Esophagus squamous epithelium (tissue), 5 donors: ENCODE measurements at regions not wholly inside any gene's neighbourhood (a gene's known extent, or its start where the extent isn't known, plus 50 kb on each side); places are given as distances from the start of the nearest gene placed in this dataset.

Experiments
- DNase-seq: peaks from one replicate; lab custom pipeline; 2025; lab: John Stamatoyannopoulos, UW
- H3K27ac ChIP-seq, 4 donors: fragments of 200-600 bp; sonication (generic); one replicate each; pipeline ENCODE4 v1.5.1; 2016 to 2019; ENCODE audit warnings: mild to moderate bottlenecking in 1 of 4
- H3K27me3 ChIP-seq, 4 donors: fragments of 200-600 bp; sonication (generic); 1 replicate in 3 of 4; 2 replicates in 1 of 4; pipeline versions ENCODE4 v1.5.1 to v1.6.0; 2017 to 2021; ENCODE audit warnings: antibody characterized with exemption in 1 of 4
- H3K36me3 ChIP-seq, 3 donors: fragments of 200-600 bp; sonication (generic); one replicate each; pipeline ENCODE4 v1.5.1; 2016 to 2019
- H3K4me1 ChIP-seq, 3 donors: fragments of 200-600 bp; sonication (generic); one replicate each; pipeline ENCODE4 v1.5.1; 2017 to 2019
- H3K4me3 ChIP-seq, 4 donors: fragments of 200-600 bp; sonication (generic); 1 replicate in 3 of 4; 2 replicates in 1 of 4; pipeline ENCODE4 v1.5.1; 2016 to 2019; ENCODE audit warnings: mild to moderate bottlenecking in 2 of 4, moderate library complexity in 1 of 4
- H3K9me3 ChIP-seq, 3 donors: fragments of 200-600 bp; sonication (generic); one replicate each; pipeline ENCODE4 v1.5.1; 2016 to 2019
- POLR2A ChIP-seq, 4 donors: fragments of 450-650 bp; IDR thresholded peaks; one replicate each; pipeline ENCODE4 v1.6.1; 2017; ENCODE audit warnings: antibody characterized with exemption in 4 of 4, mild to moderate bottlenecking in 4 of 4, moderate library complexity in 3 of 4
- WGBS, 2 donors: methylation state at CpG; one replicate each; pipeline ENCODE4 v1.1.5; 2018; 5-methylcytosine and 5-hydroxymethylcytosine counted together
- intact Hi-C: fragments of 100-400 bp; cut with DNase I; formaldehyde crosslinking; loops from one replicate; pipeline ENCODE4 v1.15.0; 2022
- TF ChIP-seq, protein P1 (sequence below), 6 experiments: fragments of 450-650 bp in 4 of 6; fragments of 200-600 bp in 2 of 6; sonication (generic) in 2 of 6; IDR thresholded peaks; one replicate each; pipeline ENCODE4 v1.5.1; 2016 to 2019; ENCODE audit warnings: antibody characterized with exemption in 6 of 6, mild to moderate bottlenecking in 4 of 6, moderate library complexity in 4 of 6
- donor health status: DM: yes; HTN: yes; CAD: no.

DNA sequence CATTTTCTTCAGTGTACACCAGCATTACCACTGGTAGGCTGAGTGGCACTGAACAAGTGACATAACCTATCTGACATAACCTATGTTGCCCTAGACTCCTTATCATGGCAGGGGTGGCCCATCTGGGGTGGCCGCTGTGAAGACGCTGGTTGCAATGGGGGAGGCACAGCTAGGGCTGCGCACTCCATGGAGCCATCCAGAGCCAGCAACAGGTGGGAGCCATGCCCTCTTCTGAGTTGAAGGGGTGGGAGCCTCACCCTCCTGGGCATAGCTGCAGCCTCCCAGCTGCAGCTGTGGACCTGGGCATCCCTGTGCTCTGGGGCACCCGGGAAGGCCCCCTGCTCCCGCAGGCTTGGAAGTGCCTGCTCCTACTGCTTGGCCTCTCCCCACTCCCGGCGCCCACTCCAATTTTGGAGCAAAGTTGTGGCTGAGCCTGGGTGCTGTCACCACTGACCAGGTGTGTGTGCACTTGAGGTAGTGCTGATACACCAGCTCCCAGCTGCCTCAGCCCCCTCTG, 52.4 kb upstream of the NTPCR start:
- no peak overlapping the region for H3K4me3 ChIP-seq
- H3K27me3 ChIP-seq, result peaks cover 0 to 3% (median 0%) of the 10 kb centered on the region in 4 donors
- peaks cover 0 to 7% (median 0%) of the 10 kb centered on the region in 3 donors for H3K4me1 ChIP-seq
- peaks cover 0 to 6% (median 0%) of the 10 kb centered on the region in 3 donors for H3K9me3 ChIP-seq
- H3K27ac ChIP-seq, result no peak overlapping the region
- WGBS, 2 donors, result 100% methylated on average over 2 of the region's 7 CpGs; no CpG with 5 or more reads in 1 of the 2 donors
- H3K36me3 ChIP-seq, result no peaks in the 10 kb centered on the region
- TF ChIP-seq, protein P1, sequence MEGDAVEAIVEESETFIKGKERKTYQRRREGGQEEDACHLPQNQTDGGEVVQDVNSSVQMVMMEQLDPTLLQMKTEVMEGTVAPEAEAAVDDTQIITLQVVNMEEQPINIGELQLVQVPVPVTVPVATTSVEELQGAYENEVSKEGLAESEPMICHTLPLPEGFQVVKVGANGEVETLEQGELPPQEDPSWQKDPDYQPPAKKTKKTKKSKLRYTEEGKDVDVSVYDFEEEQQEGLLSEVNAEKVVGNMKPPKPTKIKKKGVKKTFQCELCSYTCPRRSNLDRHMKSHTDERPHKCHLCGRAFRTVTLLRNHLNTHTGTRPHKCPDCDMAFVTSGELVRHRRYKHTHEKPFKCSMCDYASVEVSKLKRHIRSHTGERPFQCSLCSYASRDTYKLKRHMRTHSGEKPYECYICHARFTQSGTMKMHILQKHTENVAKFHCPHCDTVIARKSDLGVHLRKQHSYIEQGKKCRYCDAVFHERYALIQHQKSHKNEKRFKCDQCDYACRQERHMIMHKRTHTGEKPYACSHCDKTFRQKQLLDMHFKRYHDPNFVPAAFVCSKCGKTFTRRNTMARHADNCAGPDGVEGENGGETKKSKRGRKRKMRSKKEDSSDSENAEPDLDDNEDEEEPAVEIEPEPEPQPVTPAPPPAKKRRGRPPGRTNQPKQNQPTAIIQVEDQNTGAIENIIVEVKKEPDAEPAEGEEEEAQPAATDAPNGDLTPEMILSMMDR (IDR thresholded peaks at IDR 0.05), result no peak
- TF ChIP-seq POLR2A (IDR thresholded peaks at IDR 0.05), result no peak
- DNase-seq, result no peak
- intact Hi-C loops, result no loop called here

DNA sequence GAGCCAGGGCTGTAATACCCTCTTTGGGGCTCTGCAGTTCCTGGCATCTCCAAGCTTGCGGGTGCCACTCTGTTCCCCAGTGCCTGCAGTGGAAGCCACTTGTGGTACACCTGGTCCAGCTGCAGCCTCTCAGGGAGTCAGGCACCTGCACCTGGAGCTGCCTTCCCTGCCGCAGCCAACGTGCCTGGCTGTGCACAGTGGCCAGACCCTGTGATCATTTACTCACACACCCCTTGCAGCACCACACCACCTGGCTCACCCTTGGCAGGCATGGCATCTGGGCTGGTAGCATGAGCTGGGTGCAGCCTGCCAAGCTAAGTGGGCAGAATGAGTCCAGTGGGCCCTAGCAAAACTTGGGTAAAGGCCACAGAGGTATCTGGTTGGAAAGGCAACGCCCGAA, 51.1 kb upstream of the NTPCR start:
- Histone ChIP-seq H3K9me3 (peaks cover 0 to 6% (median 0%) of the 10 kb centered on the region in 3 donors), H3K36me3 (no peaks in the 10 kb centered on the region), H3K27me3 (peaks cover 0 to 3% (median 0%) of the 10 kb centered on the region in 4 donors), H3K4me3 (no peak overlapping the region), H3K27ac (no peak overlapping the region), H3K4me1 (peaks cover 0 to 9% (median 0%) of the 10 kb centered on the region in 3 donors)
- WGBS, 2 donors, result 22 to 94% methylated on average over 1 to 5 of the region's 5 CpGs
- intact Hi-C loops, result no loop called here
- DNase-seq, result no peak
- no peak for TF ChIP-seq POLR2A (IDR thresholded peaks at IDR 0.05)
- TF ChIP-seq, protein P1 (IDR thresholded peaks at IDR 0.05), result no peak

GRCh38 chr1:232899839-232900238, 50.6 kb upstream of the NTPCR start:
- no peak for TF ChIP-seq POLR2A (IDR thresholded peaks at IDR 0.05)
- TF ChIP-seq, protein P1 (IDR thresholded peaks at IDR 0.05), result no peak
- intact Hi-C loops, result no loop called here
- Histone ChIP-seq H3K36me3 (no peaks in the 10 kb centered on the region), H3K4me1 (peaks cover 0 to 14% (median 0%) of the 10 kb centered on the region in 3 donors), H3K9me3 (peaks cover 0 to 1% (median 0%) of the 10 kb centered on the region in 3 donors), H3K4me3 (no peak overlapping the region), H3K27ac (no peak overlapping the region), H3K27me3 (peaks cover 0 to 3% (median 0%) of the 10 kb centered on the region in 4 donors)
- DNase-seq, result no peak
